Tibial nerve (tissue), 4 donors: ENCODE measurements at regions not wholly inside any gene's neighbourhood (a gene's known extent, or its start where the extent isn't known, plus 50 kb on each side); places are given as distances from the start of the nearest gene placed in this dataset.

Experiments used
- CTCF ChIP-seq, 5 experiments: fragments of 200-600 bp in 3 of 5; fragments of 450-650 bp in 2 of 5; sonication (generic) in 3 of 5; IDR thresholded peaks; one replicate each; pipeline ENCODE4 v1.5.1; 2016 to 2019; ENCODE audit warnings: antibody characterized with exemption in 5 of 5, mild to moderate bottlenecking in 3 of 5, moderate library complexity in 2 of 5
- EP300 ChIP-seq, 2 donors: sonication (generic); formaldehyde crosslinking; IDR thresholded peaks; one replicate each; pipeline ENCODE4 v1.6.1; 2017; ENCODE audit warnings: antibody characterized with exemption in 2 of 2, mild to moderate bottlenecking in 1 of 2
- POLR2A ChIP-seq, 2 donors: fragments of 450-650 bp; IDR thresholded peaks; one replicate each; pipeline ENCODE4 v1.6.1; 2017; ENCODE audit warnings: antibody characterized with exemption in 2 of 2, mild to moderate bottlenecking in 2 of 2, moderate library complexity in 2 of 2

- TF ChIP-seq CTCF (IDR thresholded peaks at IDR 0.05) (no peak), POLR2A (IDR thresholded peaks at IDR 0.05) (no peak), EP300 (IDR thresholded peaks at IDR 0.05) (no peak)
Measured at GRCh38 chr18:22015156-22015555, 154.2 kb upstream of the GATA6 start.
